SK-N-SH (cell line): ENCODE measurements at regions not wholly inside any gene's neighbourhood (a gene's known extent, or its start where the extent isn't known, plus 50 kb on each side); places are given as distances from the start of the nearest gene placed in this dataset.

Experiments used
- CTCF ChIA-PET: fragments of 300-600, 350-600 bp; formaldehyde crosslinking; extraction: SDS; loops from one replicate; lab custom pipeline; 2021; lab: Yijun Ruan, JAX
- POLR2A ChIA-PET: fragments of 350-600 bp; sonication (Branson Sonifier 250); formaldehyde crosslinking; extraction: SDS; loops from one replicate; lab custom pipeline; 2020; ENCODE audit warnings: antibody characterized with exemption, inconsistent platforms; lab: Yijun Ruan, JAX
- DNase-seq: peaks from one replicate; pipeline ENCODE4 v3.0.0; 2012
- H2AFZ ChIP-seq: fragments of 200-600 bp; sonication (generic); 2 replicates; pipeline ENCODE4 v1.8.1; 2016; ENCODE audit warnings: antibody characterized with exemption, mild to moderate bottlenecking, low read depth
- H3F3A ChIP-seq: fragments of 200-600 bp; sonication (generic); replicated peaks from 2 replicates; pipeline ENCODE3; 2016; ENCODE audit warnings: antibody characterized with exemption, mild to moderate bottlenecking; ENCODE audit not compliant: insufficient read depth
- H3K27ac ChIP-seq, 2 experiments: fragments of 200-500 bp in 1 of 2; fragments of 200-600 bp in 1 of 2; sonication (Bioruptor generic) in 1 of 2; sonication (generic), shearing (Covaris generic) in 1 of 2; 2 replicates each; pipeline versions ENCODE4 v1.5.1 to v1.6.1; 2014 to 2016; ENCODE audit warnings: low read depth in 2 of 2, inconsistent platforms in 1 of 2, low read length in 1 of 2, mild to moderate bottlenecking in 1 of 2, mixed read lengths in 1 of 2
- H3K27me3 ChIP-seq: fragments of 200-600 bp; sonication (generic), shearing (Covaris generic); 2 replicates; pipeline ENCODE4 v1.6.1; 2016; ENCODE audit warnings: mixed run types; ENCODE audit not compliant: insufficient read depth
- H3K36me3 ChIP-seq, 2 experiments: fragments of 200-500 bp in 1 of 2; fragments of 200-600 bp in 1 of 2; sonication (Bioruptor generic) in 1 of 2; sonication (generic) in 1 of 2; replicated peaks in 1 of 2; 2 replicates each; pipeline versions ENCODE3 to v1.5.1; 2014 to 2016; ENCODE audit warnings: low read length in 1 of 2, mild to moderate bottlenecking in 1 of 2; ENCODE audit not compliant: insufficient read depth in 2 of 2, control insufficient read depth in 1 of 2
- H3K4me1 ChIP-seq, 2 experiments: fragments of 200-500 bp in 1 of 2; fragments of 200-600 bp in 1 of 2; sonication (Bioruptor generic) in 1 of 2; sonication (generic), shearing (Covaris generic) in 1 of 2; 2 replicates each; pipeline versions ENCODE4 v1.5.1 to v1.6.1; 2014 to 2016; ENCODE audit warnings: low read depth in 1 of 2, low read length in 1 of 2, mixed run types in 1 of 2; ENCODE audit not compliant: insufficient read depth in 2 of 2, control insufficient read depth in 1 of 2
- H3K4me2 ChIP-seq: fragments of 200-600 bp; sonication (generic), shearing (Covaris generic); 2 replicates; pipeline ENCODE4 v1.6.1; 2017; ENCODE audit warnings: mixed run types
- H3K4me3 ChIP-seq, 2 experiments: fragments of 200-500 bp in 1 of 2; fragments of 200-600 bp in 1 of 2; sonication (Bioruptor generic) in 1 of 2; sonication (generic), shearing (Covaris generic) in 1 of 2; 2 replicates each; pipeline versions ENCODE4 v1.5.1 to v1.8.1; 2014 to 2016; ENCODE audit warnings: low read depth in 2 of 2, inconsistent platforms in 1 of 2, low read length in 1 of 2, mild to moderate bottlenecking in 1 of 2, mixed read lengths in 1 of 2, moderate library complexity in 1 of 2
- H3K79me2 ChIP-seq: fragments of 200-600 bp; sonication (generic); 2 replicates; pipeline ENCODE4 v1.8.1; 2017; ENCODE audit warnings: mild to moderate bottlenecking; ENCODE audit not compliant: insufficient read depth
- H3K9ac ChIP-seq: fragments of 200-600 bp; sonication (generic); 2 replicates; pipeline ENCODE4 v1.6.1; 2017; ENCODE audit warnings: mixed run types
- H3K9me2 ChIP-seq: fragments of 200-600 bp; sonication (generic); 2 replicates; pipeline ENCODE4 v1.6.1; 2017; ENCODE audit warnings: mixed run types
- H3K9me3 ChIP-seq: fragments of 200-600 bp; sonication (generic); 2 replicates; pipeline ENCODE4 v1.6.1; 2017; ENCODE audit warnings: mixed run types, mild to moderate bottlenecking, moderate library complexity
- H4K20me1 ChIP-seq: fragments of 200-600 bp; sonication (generic); 2 replicates; pipeline ENCODE4 v1.6.1; 2017; ENCODE audit warnings: mild to moderate bottlenecking, mixed run types; ENCODE audit not compliant: insufficient read depth
- CHD2 ChIP-seq: fragments of 150-350 bp; IDR thresholded peaks from 2 replicates; pipeline ENCODE4 v1.6.1; 2018; ENCODE audit warnings: low read length; ENCODE audit not compliant: partially characterized antibody
- FOSL2 ChIP-seq: IDR thresholded peaks from 2 replicates; pipeline ENCODE4 v1.4.0; 2012; ENCODE audit warnings: low read depth, mild to moderate bottlenecking, moderate library complexity, borderline replicate concordance
- GATA2 ChIP-seq: sonication (generic); formaldehyde crosslinking; IDR thresholded peaks from 2 replicates; pipeline ENCODE4 v1.5.0; 2020; ENCODE audit warnings: mild to moderate bottlenecking, missing genetic modification reagents
- NRF1 ChIP-seq: IDR thresholded peaks from 2 replicates; pipeline ENCODE4 v1.6.1; 2012; ENCODE audit warnings: low read depth, mild to moderate bottlenecking, low read length
- PBX3 ChIP-seq: IDR thresholded peaks from 2 replicates; pipeline ENCODE4; 2012
- POLR2AphosphoS5 ChIP-seq: IDR thresholded peaks from 2 replicates; pipeline ENCODE4 v1.6.1; 2012; ENCODE audit warnings: low read depth, low read length
- RFX5 ChIP-seq: IDR thresholded peaks from 2 replicates; pipeline ENCODE4 v1.6.1; 2012; ENCODE audit warnings: mild to moderate bottlenecking, improper control_type of control experiment, low read length
- RXRA ChIP-seq: IDR thresholded peaks from 2 replicates; pipeline ENCODE4 v1.4.0; 2012; ENCODE audit warnings: low read depth, mild to moderate bottlenecking, borderline replicate concordance
- TEAD4 ChIP-seq: IDR thresholded peaks from 2 replicates; pipeline ENCODE4 v1.4.0; 2012; ENCODE audit warnings: mild to moderate bottlenecking, borderline replicate concordance; ENCODE audit not compliant: insufficient read depth
- YY1 ChIP-seq: IDR thresholded peaks from 2 replicates; pipeline ENCODE4 v1.4.0; 2012; ENCODE audit warnings: low read depth, mild to moderate bottlenecking
- WGBS: methylation state at CpG from one replicate; pipeline ENCODE4 v1.1.6; 2017; ENCODE audit warnings: low lambda C conversion rate; 5-methylcytosine and 5-hydroxymethylcytosine counted together
- TF ChIP-seq, protein P1 (sequence below): fragments of 150-350 bp; IDR thresholded peaks from 2 replicates; pipeline ENCODE4 v1.6.1; 2017; ENCODE audit warnings: antibody characterized with exemption, low read length, low read depth, borderline replicate concordance
- TF ChIP-seq, protein P2 (sequence below): fragments of 150-350 bp; IDR thresholded peaks from 2 replicates; pipeline ENCODE4 v1.6.1; 2016; ENCODE audit warnings: mild to moderate bottlenecking, low read depth, low read length
- TF ChIP-seq, protein P3 (sequence below): IDR thresholded peaks from 2 replicates; pipeline ENCODE4 v1.4.0; 2012; ENCODE audit warnings: low read depth, borderline replicate concordance

- H3K4me1 ChIP-seq, result no peaks in the 10 kb centered on the region
- H3K27ac ChIP-seq, result no peak overlapping the region
- no peaks in the 10 kb centered on the region for H4K20me1 ChIP-seq
- 17% methylated on average over 8 of the region's 14 CpGs for WGBS
- CTCF ChIA-PET, result no interaction called here
- no peak overlapping the region for H2AFZ ChIP-seq
- H3K79me2 ChIP-seq, result no peaks in the 10 kb centered on the region
- TF ChIP-seq POLR2AphosphoS5 (no peak), NRF1 (no peak), CHD2 (no peak), RXRA (no peak), FOSL2 (no peak), RFX5 (no peak), YY1 (no peak), PBX3 (no peak), TEAD4 (no peak), GATA2 (CRISPR knock-in tag) (no peak)
- TF ChIP-seq, protein P1, sequence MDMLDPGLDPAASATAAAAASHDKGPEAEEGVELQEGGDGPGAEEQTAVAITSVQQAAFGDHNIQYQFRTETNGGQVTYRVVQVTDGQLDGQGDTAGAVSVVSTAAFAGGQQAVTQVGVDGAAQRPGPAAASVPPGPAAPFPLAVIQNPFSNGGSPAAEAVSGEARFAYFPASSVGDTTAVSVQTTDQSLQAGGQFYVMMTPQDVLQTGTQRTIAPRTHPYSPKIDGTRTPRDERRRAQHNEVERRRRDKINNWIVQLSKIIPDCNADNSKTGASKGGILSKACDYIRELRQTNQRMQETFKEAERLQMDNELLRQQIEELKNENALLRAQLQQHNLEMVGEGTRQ, result no peak
- TF ChIP-seq, protein P2, sequence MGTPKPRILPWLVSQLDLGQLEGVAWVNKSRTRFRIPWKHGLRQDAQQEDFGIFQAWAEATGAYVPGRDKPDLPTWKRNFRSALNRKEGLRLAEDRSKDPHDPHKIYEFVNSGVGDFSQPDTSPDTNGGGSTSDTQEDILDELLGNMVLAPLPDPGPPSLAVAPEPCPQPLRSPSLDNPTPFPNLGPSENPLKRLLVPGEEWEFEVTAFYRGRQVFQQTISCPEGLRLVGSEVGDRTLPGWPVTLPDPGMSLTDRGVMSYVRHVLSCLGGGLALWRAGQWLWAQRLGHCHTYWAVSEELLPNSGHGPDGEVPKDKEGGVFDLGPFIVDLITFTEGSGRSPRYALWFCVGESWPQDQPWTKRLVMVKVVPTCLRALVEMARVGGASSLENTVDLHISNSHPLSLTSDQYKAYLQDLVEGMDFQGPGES, result no peak
- TF ChIP-seq, protein P3, sequence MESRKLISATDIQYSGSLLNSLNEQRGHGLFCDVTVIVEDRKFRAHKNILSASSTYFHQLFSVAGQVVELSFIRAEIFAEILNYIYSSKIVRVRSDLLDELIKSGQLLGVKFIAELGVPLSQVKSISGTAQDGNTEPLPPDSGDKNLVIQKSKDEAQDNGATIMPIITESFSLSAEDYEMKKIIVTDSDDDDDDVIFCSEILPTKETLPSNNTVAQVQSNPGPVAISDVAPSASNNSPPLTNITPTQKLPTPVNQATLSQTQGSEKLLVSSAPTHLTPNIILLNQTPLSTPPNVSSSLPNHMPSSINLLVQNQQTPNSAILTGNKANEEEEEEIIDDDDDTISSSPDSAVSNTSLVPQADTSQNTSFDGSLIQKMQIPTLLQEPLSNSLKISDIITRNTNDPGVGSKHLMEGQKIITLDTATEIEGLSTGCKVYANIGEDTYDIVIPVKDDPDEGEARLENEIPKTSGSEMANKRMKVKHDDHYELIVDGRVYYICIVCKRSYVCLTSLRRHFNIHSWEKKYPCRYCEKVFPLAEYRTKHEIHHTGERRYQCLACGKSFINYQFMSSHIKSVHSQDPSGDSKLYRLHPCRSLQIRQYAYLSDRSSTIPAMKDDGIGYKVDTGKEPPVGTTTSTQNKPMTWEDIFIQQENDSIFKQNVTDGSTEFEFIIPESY, result no peak
- TF ChIP-seq, all 33 proteins: peak for 0
- Histone ChIP-seq H3K9ac (no peak overlapping the region), H3K27me3 (no peaks in the 10 kb centered on the region; the same call in 1 of the 2 replicates), H3K36me3 (no peaks in the 10 kb centered on the region), H3K4me3 (no peak overlapping the region), H3K4me2 (no peak overlapping the region), H3F3A (no peaks in the 10 kb centered on the region), H3K9me3 (no peaks in the 10 kb centered on the region), H3K9me2 (no peaks in the 10 kb centered on the region)
- POLR2A ChIA-PET, result no interaction called here
- DNase-seq, result no peak
Measured at GRCh38 chr22:48889209-48889830, 938.4 kb downstream of the BRD1 start.
